NCI-H82 (cell line): ENCODE measurements at regions not wholly inside any gene's neighbourhood (a gene's known extent, or its start where the extent isn't known, plus 50 kb on each side); places are given as distances from the start of the nearest gene placed in this dataset.
"Not testable (repeated sequence)": the region's sequence is repeated elsewhere in the genome, so short reads cannot be mapped to it uniquely, and the experiment has no call there.

Source experiments
- DNase-seq: peaks from one replicate; lab custom pipeline; 2025; lab: John Stamatoyannopoulos, UW

DNA sequence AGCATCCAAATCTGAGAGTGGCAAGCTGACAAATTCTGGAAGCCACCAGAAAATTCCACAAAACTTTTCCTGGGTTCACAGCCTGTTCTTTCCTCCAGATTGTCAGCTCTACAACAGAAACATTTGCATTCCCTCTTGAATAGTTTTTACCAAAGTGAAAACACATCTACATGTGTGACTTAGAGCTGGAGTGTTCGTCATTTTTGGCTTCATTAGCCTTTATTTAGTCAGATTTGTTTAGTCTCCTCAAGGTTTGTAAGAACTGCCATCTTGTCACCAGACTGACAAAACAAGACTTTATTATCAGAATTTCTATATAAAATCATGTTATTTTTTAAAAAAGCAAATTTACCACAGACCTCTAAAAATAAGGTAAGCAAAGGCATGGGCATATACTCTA lies 347.3 kb downstream of the TRIM36 start:
- no peak for DNase-seq

DNA sequence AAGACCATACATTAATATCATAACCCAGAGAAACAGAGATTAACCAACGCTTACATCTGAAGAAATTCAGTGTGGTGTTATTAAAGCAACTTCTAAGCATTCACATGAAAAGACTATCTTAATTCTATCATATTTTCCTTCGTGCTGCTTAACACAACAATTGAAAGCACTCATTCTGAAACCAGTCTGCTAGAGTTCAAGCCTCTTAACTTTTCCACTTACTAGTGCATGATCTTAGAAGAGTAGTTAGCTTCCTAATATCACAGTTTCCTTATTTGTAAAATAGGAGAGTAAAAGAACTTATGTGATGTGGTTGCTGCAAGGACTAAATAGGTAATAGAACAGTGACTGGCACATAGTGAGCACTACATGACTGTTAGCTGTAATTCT lies 379.3 kb downstream of the TRIM36 start:
- DNase-seq, result no peak

DNA sequence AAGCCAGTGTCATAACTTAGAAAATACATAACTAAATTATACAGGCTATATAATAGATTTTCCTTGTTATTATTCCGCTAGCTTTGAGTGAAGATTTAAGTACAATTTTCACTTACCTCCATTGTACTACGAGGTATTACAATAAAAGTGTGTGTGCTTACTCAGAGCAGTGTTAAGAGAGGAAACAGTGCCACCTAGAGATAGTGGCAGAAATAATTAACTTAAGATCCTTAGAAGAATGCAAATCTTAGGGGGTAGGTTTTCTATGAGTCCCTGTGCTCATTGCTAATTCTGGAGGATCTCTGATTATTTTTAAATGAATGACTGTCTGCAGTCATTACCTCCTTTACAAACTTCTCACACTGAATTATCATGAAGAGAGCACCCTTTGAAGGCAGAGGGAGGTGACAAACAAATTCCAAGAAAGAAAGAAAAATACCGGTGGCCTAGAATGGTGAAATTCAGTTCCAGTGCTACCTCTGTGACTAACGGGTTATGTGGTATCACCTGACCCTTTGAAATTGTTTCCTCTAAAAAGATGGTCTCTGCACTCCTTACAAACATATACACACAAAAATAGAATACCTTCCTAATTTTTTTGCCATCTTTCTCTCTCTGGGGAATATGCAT lies 379.8 kb downstream of the TRIM36 start:
- peak; percentile 53 for DNase-seq

DNA sequence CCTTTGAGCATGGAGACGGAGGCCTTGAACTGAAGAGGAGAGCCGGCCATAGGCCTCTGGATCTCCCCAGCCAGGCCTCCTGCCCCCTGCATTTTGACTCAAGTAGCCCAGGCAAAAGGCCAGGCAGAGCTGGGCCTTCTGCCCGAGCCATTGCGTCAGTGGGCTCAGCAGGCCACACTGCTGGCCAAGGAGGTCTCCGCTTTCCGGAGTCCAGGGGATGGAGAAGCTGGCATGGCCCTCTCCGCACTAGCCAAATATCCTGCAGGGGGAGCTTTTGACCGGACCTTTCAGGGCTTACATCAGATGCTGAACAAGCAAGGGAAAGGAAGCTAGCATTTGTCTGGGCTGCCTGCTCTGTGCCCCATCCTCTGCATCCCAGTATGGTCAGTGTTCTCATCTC lies 386.8 kb downstream of the TRIM36 start:
- no peak for DNase-seq

DNA sequence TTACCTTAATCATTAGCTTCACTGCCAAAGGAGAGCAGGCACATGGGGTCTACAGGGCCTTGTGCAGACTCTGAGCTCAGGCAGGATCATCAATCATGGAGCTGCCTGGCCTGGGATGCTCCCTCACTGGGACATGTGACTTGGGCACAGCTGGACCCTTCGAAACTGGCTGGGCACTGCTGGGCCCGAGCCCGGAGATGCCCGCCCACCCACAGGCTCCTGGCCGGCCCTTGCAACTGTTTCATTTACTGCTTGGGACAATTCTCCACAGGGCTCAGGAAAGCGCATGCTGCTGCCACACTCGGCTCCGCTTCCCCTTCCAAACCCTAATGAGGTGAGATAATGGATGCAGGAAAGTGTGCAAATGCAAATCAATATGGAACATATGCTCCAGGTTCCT lies 387.5 kb downstream of the TRIM36 start:
- DNase-seq, result no peak

DNA sequence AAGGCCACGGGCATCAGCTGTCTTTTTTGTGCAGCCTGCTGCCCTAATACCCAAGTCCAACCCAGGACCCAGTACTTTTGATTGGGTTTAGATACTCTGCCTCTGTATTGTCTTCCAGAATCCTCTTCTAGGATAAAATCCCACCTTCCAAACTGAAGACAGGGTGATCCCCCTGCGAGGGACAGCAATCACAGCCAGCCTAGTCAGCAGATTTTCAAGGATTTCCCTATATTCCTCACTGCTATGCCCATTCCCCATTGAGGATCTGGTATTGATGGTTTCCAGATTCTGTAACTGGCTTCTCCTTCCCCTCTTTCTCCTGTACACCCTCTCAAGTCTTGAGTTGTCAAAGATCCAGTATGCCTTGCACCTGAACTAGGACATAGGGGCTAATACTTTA lies 389.4 kb downstream of the TRIM36 start:
- no peak for DNase-seq

DNA sequence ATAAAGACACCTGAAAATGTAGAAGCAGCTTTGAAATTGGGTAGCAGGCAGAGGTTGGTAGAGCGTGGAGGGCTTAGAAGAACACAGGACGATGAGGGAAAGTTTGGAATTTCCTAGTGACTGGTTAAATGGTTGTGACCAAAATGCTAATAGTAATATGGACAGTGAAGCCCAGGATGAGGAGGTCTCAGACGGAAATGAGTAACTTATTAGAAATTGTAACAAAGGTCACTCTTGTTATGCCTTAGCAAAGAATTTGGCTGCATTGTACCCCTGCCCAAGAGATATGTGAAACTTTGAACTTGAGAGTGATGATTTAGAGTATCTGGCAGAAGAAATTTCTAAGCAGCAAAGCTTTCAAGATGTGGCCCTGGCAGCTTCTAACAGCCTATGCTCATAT lies 382.5 kb downstream of the KCNN2 start:
- DNase-seq, result no peak

DNA sequence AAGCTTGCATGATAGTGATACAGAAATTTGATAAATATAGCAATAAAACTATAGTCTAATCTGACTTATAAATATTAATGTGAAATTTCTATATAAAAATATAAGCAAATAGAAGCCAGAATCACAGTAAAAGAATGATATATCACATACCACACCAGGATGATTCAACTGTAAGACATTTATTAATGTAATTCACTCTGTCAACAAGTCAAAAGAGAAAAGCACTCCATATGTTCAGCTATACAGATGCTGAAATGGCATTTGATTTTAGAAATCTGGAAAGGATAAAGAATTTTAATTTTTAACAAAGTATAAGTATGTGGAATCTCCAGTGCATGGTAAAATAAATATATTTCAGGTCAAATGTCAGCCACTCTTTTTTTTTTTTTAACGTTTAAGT lies 372.4 kb downstream of the KCNN2 start:
- DNase-seq, result no peak

- no peak for DNase-seq
These were observed 368.1 kb downstream of the KCNN2 start for GRCh38 chr5:114729986-114730385.

- no peak for DNase-seq
These were observed 365.5 kb downstream of the KCNN2 start for GRCh38 chr5:114727358-114727757.

DNA sequence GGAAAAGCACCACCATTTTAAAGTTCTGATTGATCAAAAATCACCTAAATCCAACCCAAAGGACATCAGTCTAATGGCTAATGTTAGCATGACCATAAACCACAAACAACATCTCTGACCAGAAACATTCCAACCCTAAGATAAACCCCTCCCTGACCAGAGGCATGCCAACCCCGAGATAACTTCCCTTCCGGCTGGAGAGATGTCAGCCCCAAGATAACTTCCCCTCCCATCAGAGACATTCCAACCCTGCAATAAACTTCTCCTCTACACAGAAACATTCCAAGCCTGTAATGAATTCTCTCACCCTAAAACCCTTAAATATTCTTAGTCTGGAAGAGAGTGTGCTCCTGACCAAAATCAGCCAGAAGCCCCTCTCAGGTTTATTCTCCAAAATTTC lies 364.3 kb downstream of the KCNN2 start:
- no peak for DNase-seq

DNA sequence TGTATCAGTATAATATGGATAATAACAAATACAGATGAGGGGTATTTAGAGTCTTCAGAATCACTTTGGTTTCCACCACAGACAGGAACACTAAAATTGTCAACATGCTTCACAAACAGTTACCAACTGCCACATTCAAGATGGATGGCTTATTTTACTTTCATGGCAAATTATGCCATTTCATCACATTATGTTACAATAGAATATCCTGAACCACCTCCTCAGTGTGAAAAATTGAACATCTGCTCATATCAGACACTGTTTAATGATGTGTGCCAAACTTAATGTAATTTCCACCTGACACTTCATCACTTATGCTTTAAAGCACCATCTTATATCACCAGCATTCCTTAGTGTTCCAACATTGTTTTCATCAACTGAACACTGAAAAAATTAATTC lies 357.4 kb downstream of the KCNN2 start:
- DNase-seq, result no peak

DNA sequence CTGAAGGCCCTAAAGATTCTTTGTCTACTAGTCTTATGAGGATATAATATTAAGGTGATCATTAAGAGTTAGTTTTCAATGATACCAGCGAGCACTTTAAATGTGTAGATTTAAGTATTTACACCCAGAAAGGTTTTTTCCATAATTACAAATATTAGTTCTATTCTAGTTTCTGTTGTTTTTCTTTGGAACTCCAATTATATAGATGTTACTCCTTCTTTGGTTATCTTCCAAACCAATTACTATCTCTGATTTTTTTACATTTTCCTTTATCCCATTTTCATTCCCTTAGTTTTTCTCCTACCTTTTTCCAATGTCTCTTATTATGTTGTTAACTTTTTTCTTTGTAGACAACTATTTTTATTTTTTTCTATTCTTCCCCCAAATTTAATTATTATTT lies 355.1 kb downstream of the KCNN2 start:
- DNase-seq, result no peak

DNA sequence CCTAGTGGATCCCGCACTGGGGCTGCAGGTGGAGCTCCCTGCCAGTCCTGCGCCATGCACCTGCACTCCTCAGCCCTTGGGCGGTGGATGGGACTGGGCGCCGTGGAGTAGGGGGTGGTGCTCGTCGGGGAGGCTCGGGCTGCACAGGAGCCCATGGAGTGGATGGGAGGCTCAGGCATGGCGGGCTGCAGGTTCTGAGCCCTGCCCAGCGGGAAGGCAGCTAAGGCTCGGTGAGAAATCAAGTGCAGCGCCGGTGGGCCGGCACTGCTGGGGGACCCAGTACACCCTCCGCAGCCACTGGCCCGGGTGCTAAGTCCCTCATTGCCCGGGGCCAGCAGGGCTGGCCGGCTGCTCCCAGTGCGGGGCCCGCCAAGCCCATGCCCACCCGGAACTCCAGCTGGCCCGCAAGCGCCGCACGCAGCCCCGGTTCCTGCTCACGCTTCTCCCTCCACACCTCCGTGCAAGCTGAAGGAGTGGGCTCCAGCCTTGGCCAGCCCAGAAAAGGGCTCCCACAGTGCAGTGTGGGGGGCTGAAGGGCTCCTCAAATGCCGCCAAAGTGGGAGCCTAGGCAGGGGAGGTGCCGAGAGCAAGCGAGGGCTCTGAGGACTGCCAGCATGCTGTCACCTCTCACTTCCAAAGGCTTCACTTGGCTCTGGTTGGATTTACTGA lies 342.5 kb downstream of the KCNN2 start:
- DNase-seq, result not testable (repeated sequence)

DNA sequence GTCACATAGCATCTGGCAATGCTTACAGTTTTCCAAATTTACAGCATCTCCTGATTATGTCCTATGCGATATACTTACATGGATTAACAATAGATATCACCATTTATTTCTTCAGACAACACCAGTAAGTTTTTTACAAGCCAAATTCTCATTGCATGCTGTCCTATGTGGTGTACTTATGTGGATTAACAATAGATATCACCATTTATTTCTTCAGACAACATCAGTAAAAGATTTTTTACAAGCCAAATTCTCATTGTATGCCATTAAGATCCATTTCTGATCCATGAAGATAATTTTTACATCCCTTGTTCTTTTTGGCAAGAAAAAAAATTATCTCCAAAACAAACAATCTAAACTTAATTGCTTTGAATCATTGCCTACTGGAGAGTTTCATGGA lies 340.9 kb downstream of the KCNN2 start:
- no peak for DNase-seq

- DNase-seq, result no peak
These were observed 340.3 kb downstream of the KCNN2 start for GRCh38 chr5:114702136-114702535.

DNA sequence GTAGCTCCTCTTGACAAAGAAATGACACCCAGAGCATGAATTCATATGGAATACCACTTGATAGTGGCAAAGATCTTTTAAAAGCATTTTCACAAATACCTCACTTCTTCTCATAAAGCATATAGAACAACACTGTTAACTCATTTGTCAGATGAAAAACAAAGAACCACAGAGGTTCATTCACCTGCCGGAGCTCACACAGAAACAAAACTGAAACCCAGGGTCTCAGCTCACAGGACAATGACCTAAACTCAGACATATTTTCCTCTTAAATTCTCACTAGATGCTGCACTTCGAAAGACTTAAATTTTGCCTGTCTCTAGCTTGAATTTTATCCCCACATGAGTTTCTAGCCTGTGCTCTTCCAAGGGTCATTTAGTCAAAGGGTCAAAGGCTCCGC lies 339.0 kb downstream of the KCNN2 start:
- no peak for DNase-seq

DNA sequence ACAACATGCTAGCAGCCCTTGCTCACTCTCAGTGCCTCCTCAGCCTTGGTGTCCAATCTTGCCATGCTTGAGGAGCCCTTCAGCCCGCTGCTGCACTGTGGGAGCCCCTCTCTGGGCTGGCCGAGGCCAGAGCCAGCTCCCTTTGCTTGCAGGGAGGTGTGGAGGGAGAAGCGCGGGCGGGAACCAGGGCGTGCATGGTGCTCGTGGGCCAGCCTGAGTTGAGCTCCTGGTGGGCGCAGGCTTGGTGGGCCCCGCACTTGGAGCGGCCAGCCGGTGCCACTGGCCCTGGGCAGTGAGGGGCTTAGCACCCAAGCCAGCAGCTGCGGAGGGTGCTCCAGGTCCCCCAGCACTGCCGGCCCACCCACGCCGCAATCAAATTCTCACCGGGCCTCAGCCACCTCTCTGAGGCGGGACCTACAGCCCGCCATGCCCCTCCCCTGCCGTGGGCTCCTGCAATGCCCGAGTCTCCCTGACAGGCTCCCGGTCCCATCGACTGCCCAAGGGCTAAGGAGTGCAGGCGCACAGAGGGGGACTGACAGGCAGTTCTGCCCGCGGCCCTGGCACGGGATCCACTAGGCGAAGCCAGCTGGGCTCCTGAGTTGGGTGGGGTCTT lies 333.5 kb downstream of the KCNN2 start:
- DNase-seq, result no peak

DNA sequence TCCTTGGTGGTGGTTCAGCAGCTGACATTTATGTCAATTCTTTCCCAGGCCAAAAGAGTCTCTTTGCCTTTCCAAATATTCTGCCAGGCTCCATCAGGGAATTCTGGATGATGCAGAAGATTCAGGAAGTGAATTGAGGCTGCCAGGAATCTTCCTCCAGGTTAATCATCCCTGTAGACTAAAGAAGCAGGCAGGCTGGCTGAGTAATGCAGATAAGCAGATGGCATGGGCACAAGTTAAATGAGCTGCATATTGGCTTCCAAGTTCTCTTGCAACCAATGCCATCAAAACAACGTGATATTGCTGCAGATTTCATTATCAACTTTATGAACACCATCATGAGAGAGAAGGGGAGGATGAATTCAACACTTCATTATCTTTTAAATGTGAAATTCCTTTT lies 324.5 kb downstream of the KCNN2 start:
- DNase-seq, result no peak

GRCh38 chr5:114678778-114679177 lies 316.9 kb downstream of the KCNN2 start:
- no peak for DNase-seq

GRCh38 chr5:114665551-114665950 lies 303.7 kb downstream of the KCNN2 start:
- DNase-seq, result no peak

DNA sequence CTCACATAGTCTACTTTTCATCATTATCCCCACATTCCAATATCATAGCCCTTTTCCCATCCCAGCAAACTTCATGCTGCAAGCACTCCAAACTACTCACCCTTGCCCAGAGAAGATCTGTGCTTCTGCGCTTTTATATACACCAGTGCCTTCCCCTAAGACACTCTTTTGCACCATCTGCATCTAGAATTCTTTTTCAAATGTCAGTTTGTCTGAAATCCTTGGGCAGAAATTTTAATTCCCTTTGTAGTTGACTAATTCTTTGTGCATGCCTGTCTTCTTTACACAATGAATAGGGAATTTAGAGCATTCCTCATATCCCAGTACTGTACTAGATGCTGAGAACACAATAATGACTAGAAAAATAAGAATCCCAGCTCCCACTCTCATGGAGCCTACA lies 298.9 kb downstream of the KCNN2 start:
- no peak for DNase-seq

DNA sequence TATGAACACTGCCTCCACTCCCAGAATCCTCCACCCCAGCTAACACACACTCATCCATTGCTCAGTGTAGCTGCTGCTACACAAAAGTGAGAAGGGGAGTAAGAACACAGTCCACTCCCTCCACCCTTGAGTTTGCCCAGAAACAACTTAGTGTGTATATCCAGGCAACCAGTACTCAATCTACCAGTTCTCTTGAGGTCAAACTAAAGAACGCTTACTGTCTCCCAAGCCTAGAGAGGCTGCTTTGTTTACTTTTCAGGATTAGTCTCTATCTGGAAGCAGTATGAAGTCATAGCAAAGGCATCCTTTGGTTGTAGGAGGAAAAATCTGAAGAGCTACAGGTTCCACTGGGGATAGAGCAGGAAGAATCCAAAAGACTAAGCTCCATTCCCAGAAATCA lies 296.3 kb downstream of the KCNN2 start:
- DNase-seq, result no peak
